CD4-positive, alpha-beta memory T cell (primary cell): ENCODE measurements at regions not wholly inside any gene's neighbourhood (a gene's known extent, or its start where the extent isn't known, plus 50 kb on each side); places are given as distances from the start of the nearest gene placed in this dataset.
A peak's percentile ranks its signal among the peaks of the same experiment; 100 is the strongest.

ENCODE experiments used
- CTCF ChIA-PET: fragments of 350-600 bp; sonication (Branson Sonifier 250); formaldehyde crosslinking; loops from one replicate; lab custom pipeline; 2021; ENCODE audit warnings: inconsistent platforms; ENCODE audit not compliant: partially characterized antibody; lab: Charles Lee
- POLR2A ChIA-PET: fragments of 350-600 bp; sonication (Branson Sonifier 250); formaldehyde crosslinking; loops from one replicate; lab custom pipeline; 2021; ENCODE audit not compliant: partially characterized antibody; lab: Charles Lee
- DNase-seq, 5 donors: peaks; one replicate each; pipeline versions ENCODE4 v3.0.0 to v3.0.0-alpha.2; 2020 to 2022; ENCODE audit warnings: mixed read lengths in 1 of 5
- H3K27ac ChIP-seq: one replicate; pipeline ENCODE4 v1.7.0; 2013; ENCODE audit warnings: low read depth, low read length
- H3K27me3 ChIP-seq: 2 replicates; pipeline ENCODE4 v1.7.0; 2013; ENCODE audit warnings: mild to moderate bottlenecking, low read length, moderate library complexity; ENCODE audit not compliant: insufficient read depth
- H3K36me3 ChIP-seq: 2 replicates; pipeline ENCODE4 v1.7.0; 2013; ENCODE audit warnings: mild to moderate bottlenecking, low read length, moderate library complexity; ENCODE audit not compliant: insufficient read depth
- H3K4me1 ChIP-seq: 2 replicates; pipeline ENCODE4 v1.7.0; 2013; ENCODE audit warnings: mild to moderate bottlenecking, low read length, moderate library complexity; ENCODE audit not compliant: insufficient read depth
- H3K4me3 ChIP-seq, 2 donors: one replicate each; pipeline ENCODE4 v1.7.0; 2013; ENCODE audit warnings: low read length in 2 of 2, mild to moderate bottlenecking in 1 of 2
- H3K9me3 ChIP-seq, 2 donors: one replicate each; pipeline ENCODE4 v1.7.0; 2013; ENCODE audit warnings: low read length in 2 of 2, control low read depth in 1 of 2; ENCODE audit not compliant: control insufficient read depth in 1 of 2
- H3K27ac Mint-ChIP-seq, 7 donors: one replicate each; pipeline ENCODE4 v1.8.0; 2020 to 2021; ENCODE audit warnings: mixed read lengths in 7 of 7, mild to moderate bottlenecking in 6 of 7, inconsistent platforms in 3 of 7, moderate library complexity in 3 of 7
- H3K27me3 Mint-ChIP-seq, 2 donors: one replicate each; pipeline ENCODE4 v1.8.0; 2020 to 2021; ENCODE audit warnings: mixed read lengths in 2 of 2
- H3K36me3 Mint-ChIP-seq, 2 donors: one replicate each; pipeline ENCODE4 v1.8.0; 2020 to 2021; ENCODE audit warnings: mixed read lengths in 2 of 2, inconsistent platforms in 1 of 2, mild to moderate bottlenecking in 1 of 2
- H3K4me1 Mint-ChIP-seq, 4 donors: one replicate each; pipeline ENCODE4 v1.8.0; 2020 to 2021; ENCODE audit warnings: mixed read lengths in 4 of 4, mild to moderate bottlenecking in 1 of 4
- H3K4me3 Mint-ChIP-seq, 8 donors: one replicate each; pipeline ENCODE4 v1.8.0; 2020 to 2021; ENCODE audit warnings: mixed read lengths in 8 of 8, mild to moderate bottlenecking in 7 of 8, moderate library complexity in 6 of 8, inconsistent platforms in 3 of 8
- H3K9me3 Mint-ChIP-seq, 8 donors: one replicate each; pipeline ENCODE4 v1.8.0; 2020 to 2021; ENCODE audit warnings: mixed read lengths in 8 of 8, mild to moderate bottlenecking in 5 of 8, inconsistent platforms in 3 of 8, moderate library complexity in 1 of 8
- intact Hi-C: fragments of 100-400 bp; cut with micrococcal nuclease; formaldehyde crosslinking; loops from one replicate; pipeline ENCODE4 v1.15.1; 2023

GRCh38 chr3:8290611-8291010, 211.0 kb upstream of the LMCD1 start:
- no peaks in the 10 kb centered on the region for H3K4me1 ChIP-seq
- H3K36me3 ChIP-seq, result no peaks in the 10 kb centered on the region
- H3K9me3 Mint-ChIP-seq, result peaks cover 0 to 1% (median 0%) of the 10 kb centered on the region in 8 donors
- intact Hi-C loops, result no loop called here
- ChIA-PET CTCF (interaction anchor here (0.6 to 6.9 kb wide), 4 partner anchors 11 to 27 kb away, joined by 3 to 41 read pairs (median 4); no protein-coding TSS in a partner anchor), POLR2A (no interaction called here)
- DNase-seq, result no peak
- no peak overlapping the region for H3K4me3 Mint-ChIP-seq
- H3K27me3 Mint-ChIP-seq, result peaks cover 0 to 2% of the 10 kb centered on the region in 2 donors
- no peak overlapping the region for H3K27ac ChIP-seq
- no peak overlapping the region for H3K4me3 ChIP-seq
- no peaks in the 10 kb centered on the region for H3K9me3 ChIP-seq
- H3K4me1 Mint-ChIP-seq, result no peaks in the 10 kb centered on the region
- H3K36me3 Mint-ChIP-seq, result no peaks in the 10 kb centered on the region
- H3K27me3 ChIP-seq, result no peaks in the 10 kb centered on the region
- H3K27ac Mint-ChIP-seq, result no peak overlapping the region

GRCh38 chr3:8296461-8296860, 205.2 kb upstream of the LMCD1 start:
- CTCF ChIA-PET, result no interaction called here
- H3K36me3 Mint-ChIP-seq, result no peaks in the 10 kb centered on the region

GRCh38 chr3:8298021-8298954, 203.3 kb upstream of the LMCD1 start:
- CTCF ChIA-PET, result interaction anchor here (1.1 kb wide), 1 partner anchor 119 kb away, joined by 4 read pairs; no protein-coding TSS in a partner anchor
- H3K9me3 Mint-ChIP-seq, result no peaks in the 10 kb centered on the region
- H3K27ac ChIP-seq, result no peak overlapping the region
- intact Hi-C loops, result no loop called here
- H3K4me3 Mint-ChIP-seq, result no peak overlapping the region
- no peaks in the 10 kb centered on the region for H3K36me3 ChIP-seq
- peaks cover 0 to 4% of the 10 kb centered on the region in 2 donors for H3K27me3 Mint-ChIP-seq
- H3K4me3 ChIP-seq, result no peak overlapping the region
- H3K36me3 Mint-ChIP-seq, result no peaks in the 10 kb centered on the region
- POLR2A ChIA-PET, result no interaction called here
- H3K27me3 ChIP-seq, result no peaks in the 10 kb centered on the region
- H3K9me3 ChIP-seq, result no peaks in the 10 kb centered on the region
- H3K4me1 ChIP-seq, result no peaks in the 10 kb centered on the region
- DNase-seq, result no peak
- H3K27ac Mint-ChIP-seq, result no peak overlapping the region
- H3K4me1 Mint-ChIP-seq, result peaks cover 4 to 10% (median 7%) of the 10 kb centered on the region in 4 donors

More at GRCh38 chr3:8296461-8296860, 205.2 kb upstream of the LMCD1 start:
- no peaks in the 10 kb centered on the region for H3K9me3 Mint-ChIP-seq
- Histone ChIP-seq H3K27ac (no peak overlapping the region), H3K36me3 (no peaks in the 10 kb centered on the region), H3K9me3 (no peaks in the 10 kb centered on the region), H3K27me3 (no peaks in the 10 kb centered on the region), H3K4me3 (no peak overlapping the region), H3K4me1 (no peaks in the 10 kb centered on the region)
- peaks cover 0 to 2% of the 10 kb centered on the region in 2 donors for H3K27me3 Mint-ChIP-seq
- intact Hi-C loops, result no loop called here
- no peak overlapping the region for H3K27ac Mint-ChIP-seq
- no peak overlapping the region for H3K4me3 Mint-ChIP-seq
- POLR2A ChIA-PET, result no interaction called here
- no peak for DNase-seq
- H3K4me1 Mint-ChIP-seq, result peaks cover 0 to 4% (median under 1%) of the 10 kb centered on the region in 4 donors

- no peaks in the 10 kb centered on the region for H3K36me3 Mint-ChIP-seq
- no peak overlapping the region for H3K4me3 Mint-ChIP-seq
Observed at GRCh38 chr3:8301977-8302735, 199.5 kb upstream of the LMCD1 start.

GRCh38 chr3:8303466-8303865, 198.2 kb upstream of the LMCD1 start:
- H3K4me3 Mint-ChIP-seq, result no peak overlapping the region
- peaks cover 6 to 12% (median 8%) of the 10 kb centered on the region in 4 donors for H3K4me1 Mint-ChIP-seq
- H3K9me3 ChIP-seq, result no peaks in the 10 kb centered on the region
- no peak overlapping the region for H3K4me3 ChIP-seq
- intact Hi-C loops, result loop anchor here (10.0 kb wide), 1 partner anchor 499 kb away; no protein-coding TSS in a partner anchor
- H3K27me3 Mint-ChIP-seq, result peaks cover 1 to 4% of the 10 kb centered on the region in 2 donors
- ChIA-PET CTCF (interaction anchor here (0.9 to 3.3 kb wide), 10 partner anchors 12 to 114 kb away, joined by 3 to 41 read pairs (median 4); no protein-coding TSS in a partner anchor), POLR2A (no interaction called here)
- H3K36me3 ChIP-seq, result no peaks in the 10 kb centered on the region
- H3K4me1 ChIP-seq, result no peaks in the 10 kb centered on the region
- peaks cover 0 to 6% (median 0%) of the 10 kb centered on the region in 8 donors for H3K9me3 Mint-ChIP-seq
- H3K27me3 ChIP-seq, result no peaks in the 10 kb centered on the region
- DNase-seq, result no peak
- no peak overlapping the region for H3K27ac Mint-ChIP-seq
- no peak overlapping the region for H3K27ac ChIP-seq
- H3K36me3 Mint-ChIP-seq, result no peaks in the 10 kb centered on the region

More at GRCh38 chr3:8301977-8302735, 199.5 kb upstream of the LMCD1 start:
- Histone ChIP-seq H3K4me1 (no peaks in the 10 kb centered on the region), H3K9me3 (no peaks in the 10 kb centered on the region), H3K27ac (no peak overlapping the region), H3K27me3 (no peaks in the 10 kb centered on the region), H3K36me3 (no peaks in the 10 kb centered on the region), H3K4me3 (no peak overlapping the region)
- H3K9me3 Mint-ChIP-seq, result no peaks in the 10 kb centered on the region
- peaks cover 1 to 6% of the 10 kb centered on the region in 2 donors for H3K27me3 Mint-ChIP-seq
- CTCF ChIA-PET, result interaction anchor here (0.8 to 3.3 kb wide), 21 partner anchors 8 to 601 kb away, joined by 3 to 41 read pairs (median 3); no protein-coding TSS in a partner anchor
- DNase-seq, result peak in 4 of 5 donors; percentile 33 to 50 (median 37)
- peaks cover 4 to 10% (median 7%) of the 10 kb centered on the region in 4 donors for H3K4me1 Mint-ChIP-seq
- POLR2A ChIA-PET, result interaction anchor here (1.4 to 1.7 kb wide), 2 partner anchors 23 to 115 kb away, joined by 4 to 5 read pairs; no protein-coding TSS in a partner anchor
- H3K27ac Mint-ChIP-seq, result peak overlapping the region in 3 of 7 donors; percentile 19 to 68 (median 67)
- intact Hi-C loops, result loop anchor here (10.0 kb wide), 1 partner anchor 497 kb away; no protein-coding TSS in a partner anchor

GRCh38 chr3:8305371-8305770, 196.3 kb upstream of the LMCD1 start:
- Mint-ChIP-seq H3K36me3 (no peaks in the 10 kb centered on the region), H3K9me3 (peaks cover 0 to 6% (median 3%) of the 10 kb centered on the region in 8 donors), H3K27me3 (peaks cover 1 to 4% of the 10 kb centered on the region in 2 donors), H3K27ac (no peak overlapping the region), H3K4me1 (peaks cover 6 to 12% (median 8%) of the 10 kb centered on the region in 4 donors), H3K4me3 (no peak overlapping the region)
- Histone ChIP-seq H3K27ac (no peak overlapping the region), H3K27me3 (no peaks in the 10 kb centered on the region), H3K36me3 (no peaks in the 10 kb centered on the region), H3K9me3 (no peaks in the 10 kb centered on the region), H3K4me1 (no peaks in the 10 kb centered on the region), H3K4me3 (no peak overlapping the region)
- POLR2A ChIA-PET, result no interaction called here
- DNase-seq, result no peak
- CTCF ChIA-PET, result interaction anchor here (1.0 to 1.7 kb wide), 3 partner anchors 11 to 112 kb away, joined by 3 to 7 read pairs (median 5); no protein-coding TSS in a partner anchor
- intact Hi-C loops, result loop anchor here (10.0 kb wide), 1 partner anchor 501 kb away; no protein-coding TSS in a partner anchor
